ENCODE measurements at regions not wholly inside any gene's neighbourhood (a gene's known extent, or its start where the extent isn't known, plus 50 kb on each side); places are given as distances from the start of the nearest gene placed in this dataset.

DNA sequence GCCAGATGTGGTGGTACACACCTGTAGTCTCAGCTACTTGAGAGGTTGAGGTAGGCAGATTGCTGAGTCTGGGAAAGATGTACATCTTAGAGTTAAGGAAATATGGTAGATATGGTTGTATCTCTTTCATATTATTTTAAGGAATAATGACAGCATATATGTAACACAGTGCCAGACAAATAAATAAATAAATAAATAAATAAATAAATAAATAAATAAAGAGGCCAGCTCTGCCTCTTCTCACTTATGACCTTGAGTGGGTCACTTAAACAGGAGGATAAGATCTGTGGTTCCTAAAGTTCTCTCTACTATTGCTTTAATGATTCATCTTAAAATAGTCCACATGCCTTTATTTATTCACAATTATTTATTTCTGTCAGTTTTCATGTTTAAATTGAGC is 890.9 kb upstream of the TENM4 start:
- DNase-seq (ENCODE audit: extremely low read depth, low read depth) = no peak

DNA sequence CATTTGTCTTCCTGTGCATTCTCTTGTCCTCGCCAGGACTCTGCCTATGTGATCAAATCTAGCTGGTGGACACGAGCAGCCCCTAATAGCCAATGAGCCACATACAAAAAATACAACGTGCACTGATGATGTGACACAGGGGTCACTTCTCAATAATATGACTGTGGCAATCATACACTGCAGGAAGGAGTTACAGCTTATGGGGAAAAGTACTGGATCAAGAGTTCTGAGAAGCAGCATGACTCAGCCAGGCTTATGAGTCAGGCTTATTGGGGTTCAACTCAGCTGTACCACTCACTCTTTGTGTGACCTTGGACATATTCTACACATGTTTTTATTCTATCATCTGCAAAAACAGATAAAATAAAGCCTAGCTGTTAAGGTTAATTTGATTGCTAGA is 889.4 kb upstream of the TENM4 start:
- TF ChIP-seq, protein P1, sequence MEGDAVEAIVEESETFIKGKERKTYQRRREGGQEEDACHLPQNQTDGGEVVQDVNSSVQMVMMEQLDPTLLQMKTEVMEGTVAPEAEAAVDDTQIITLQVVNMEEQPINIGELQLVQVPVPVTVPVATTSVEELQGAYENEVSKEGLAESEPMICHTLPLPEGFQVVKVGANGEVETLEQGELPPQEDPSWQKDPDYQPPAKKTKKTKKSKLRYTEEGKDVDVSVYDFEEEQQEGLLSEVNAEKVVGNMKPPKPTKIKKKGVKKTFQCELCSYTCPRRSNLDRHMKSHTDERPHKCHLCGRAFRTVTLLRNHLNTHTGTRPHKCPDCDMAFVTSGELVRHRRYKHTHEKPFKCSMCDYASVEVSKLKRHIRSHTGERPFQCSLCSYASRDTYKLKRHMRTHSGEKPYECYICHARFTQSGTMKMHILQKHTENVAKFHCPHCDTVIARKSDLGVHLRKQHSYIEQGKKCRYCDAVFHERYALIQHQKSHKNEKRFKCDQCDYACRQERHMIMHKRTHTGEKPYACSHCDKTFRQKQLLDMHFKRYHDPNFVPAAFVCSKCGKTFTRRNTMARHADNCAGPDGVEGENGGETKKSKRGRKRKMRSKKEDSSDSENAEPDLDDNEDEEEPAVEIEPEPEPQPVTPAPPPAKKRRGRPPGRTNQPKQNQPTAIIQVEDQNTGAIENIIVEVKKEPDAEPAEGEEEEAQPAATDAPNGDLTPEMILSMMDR (IDR thresholded peaks at IDR 0.05; ENCODE audit: low read depth, low read length) = no peak
- DNase-seq (ENCODE audit: extremely low read depth, low read depth) = no peak

More for the DNA sequence above, 890.9 kb upstream of the TENM4 start:
- TF ChIP-seq, protein P1 (IDR thresholded peaks at IDR 0.05; ENCODE audit: low read depth, low read length) = no peak

DNA sequence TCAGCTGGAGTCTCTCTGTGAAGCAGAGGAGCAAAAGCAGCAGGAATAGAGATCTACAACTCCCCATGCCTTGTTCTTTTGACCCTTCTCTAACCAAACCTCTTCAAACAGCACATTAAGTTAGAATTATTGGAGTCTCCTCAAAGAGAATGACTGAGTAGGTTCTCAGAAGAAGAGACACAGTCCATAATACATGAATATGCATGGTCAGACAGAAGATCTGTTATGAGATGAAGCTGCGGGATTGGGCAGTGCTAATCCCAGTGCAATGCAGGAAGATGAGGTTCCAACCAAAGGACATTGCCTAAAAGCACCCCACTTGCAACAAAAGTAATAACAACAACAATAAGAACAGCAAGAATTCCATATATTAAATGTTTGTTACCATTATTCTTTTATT is 887.9 kb upstream of the TENM4 start:
- TF ChIP-seq, protein P1 (IDR thresholded peaks at IDR 0.05; ENCODE audit: low read depth, low read length) = no peak

DNA sequence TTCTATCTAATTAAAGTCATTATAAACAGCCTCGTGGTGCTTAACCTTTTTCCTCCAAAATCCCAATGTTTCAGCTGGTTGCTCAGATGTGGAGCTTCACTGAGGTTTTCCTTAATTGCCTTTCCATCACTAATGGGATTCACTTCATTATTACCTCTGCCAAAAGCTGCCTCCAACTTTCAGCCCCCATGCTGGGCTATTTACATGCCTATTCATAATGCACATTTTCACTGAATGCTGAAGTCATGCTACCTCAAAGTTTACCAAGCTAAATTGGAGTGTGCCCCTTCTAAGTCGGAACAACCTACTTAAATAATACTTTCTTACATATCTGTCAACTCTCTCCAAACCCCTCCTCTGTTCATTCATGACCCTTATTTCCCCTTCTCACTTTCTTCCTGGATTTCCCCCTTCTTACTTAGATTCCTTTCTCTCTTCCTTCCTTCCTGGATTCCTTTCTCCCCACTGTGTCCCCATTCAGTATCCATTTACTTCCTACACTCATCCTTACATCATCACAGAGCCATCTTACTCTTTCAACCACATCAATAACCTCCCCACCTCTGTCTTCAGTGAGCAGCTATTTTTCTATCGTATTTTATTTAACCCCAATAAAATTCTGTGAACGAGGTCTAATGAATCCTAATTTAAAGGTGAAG is 887.3 kb upstream of the TENM4 start:
- TF ChIP-seq, protein P1 (IDR thresholded peaks at IDR 0.05; ENCODE audit: low read depth, low read length) = no peak
- DNase-seq (ENCODE audit: extremely low read depth, low read depth) = no peak

More for the DNA sequence above, 887.9 kb upstream of the TENM4 start:
- DNase-seq (ENCODE audit: extremely low read depth, low read depth) = no peak

DNA sequence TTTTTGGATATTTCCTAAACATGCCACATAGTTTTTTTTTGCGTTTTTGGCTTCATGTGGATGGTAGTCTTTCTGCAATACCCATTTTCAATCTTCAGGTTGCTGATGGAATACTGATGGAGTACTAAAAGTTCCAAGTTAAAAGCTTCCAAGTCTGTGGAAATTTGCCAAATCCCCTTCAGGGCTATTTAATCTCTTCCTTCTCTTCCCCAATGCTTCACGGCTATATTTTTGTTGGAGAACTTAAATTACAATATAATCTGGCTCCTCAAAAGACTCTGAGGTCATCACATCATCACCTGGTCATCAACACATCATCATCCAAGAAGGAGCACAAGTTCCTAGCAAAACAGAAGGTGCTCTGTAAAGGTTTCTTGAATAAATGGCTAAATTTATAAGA is 881.0 kb upstream of the TENM4 start:
- DNase-seq (ENCODE audit: extremely low read depth, low read depth) = no peak
- TF ChIP-seq, protein P1 (IDR thresholded peaks at IDR 0.05; ENCODE audit: low read depth, low read length) = no peak

DNA sequence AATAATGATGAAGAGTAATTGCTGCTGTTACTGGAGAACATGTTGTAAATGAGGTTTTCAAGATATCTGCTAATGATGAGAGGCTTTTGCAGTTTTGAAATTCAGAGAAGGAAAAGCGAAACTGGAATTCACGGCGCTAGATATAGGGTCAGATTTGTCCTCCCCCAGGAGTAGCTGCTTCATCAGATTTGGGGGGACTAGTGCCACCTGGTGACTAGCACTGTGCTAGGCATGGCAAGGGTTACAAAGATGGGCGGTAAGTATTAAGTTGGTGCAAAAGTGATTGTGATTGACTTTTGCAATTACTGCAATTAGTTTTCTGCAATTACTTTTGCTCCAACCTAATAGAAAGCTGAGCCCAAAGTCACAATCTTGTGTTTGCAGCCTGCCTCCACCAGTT is 879.9 kb upstream of the TENM4 start:
- TF ChIP-seq, protein P1 (IDR thresholded peaks at IDR 0.05; ENCODE audit: low read depth, low read length) = no peak
- DNase-seq (ENCODE audit: extremely low read depth, low read depth) = no peak

DNA sequence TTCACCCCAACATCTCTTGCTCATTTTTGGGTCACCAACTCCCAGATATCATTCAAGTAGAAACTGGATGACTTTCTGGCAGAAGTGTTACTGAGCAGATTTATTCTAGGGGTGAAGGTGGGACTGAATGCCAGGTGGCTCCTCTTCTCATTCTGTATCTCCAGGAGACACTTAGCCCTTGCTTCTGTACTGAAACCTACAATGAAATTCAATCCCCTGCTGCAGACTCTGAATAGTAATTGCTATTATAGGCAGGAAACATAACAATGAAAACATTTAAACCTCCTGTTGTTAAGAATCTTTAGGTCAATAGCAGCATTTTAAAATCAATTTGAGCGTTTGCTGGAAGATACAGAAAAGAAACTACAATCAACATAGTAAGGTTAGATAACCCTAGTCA is 879.4 kb upstream of the TENM4 start:
- TF ChIP-seq, protein P1 (IDR thresholded peaks at IDR 0.05; ENCODE audit: low read depth, low read length) = no peak
- no peak for DNase-seq (ENCODE audit: extremely low read depth, low read depth)

Measured in AG09319 (cell line).